M059J (cell line): ENCODE measurements at regions not wholly inside any gene's neighbourhood (a gene's known extent, or its start where the extent isn't known, plus 50 kb on each side); places are given as distances from the start of the nearest gene placed in this dataset.

Experiments
- DNase-seq: peaks from one replicate; pipeline ENCODE4 v3.0.0-alpha.2; 2012; ENCODE audit warnings: low read depth

- DNase-seq: no peak
These were observed 224.1 kb downstream of the ASCL1 start for GRCh38 chr12:103181366-103182152.

- DNase-seq: no peak
These were observed 224.8 kb downstream of the ASCL1 start for GRCh38 chr12:103182299-103182698.

GRCh38 chr12:103196467-103196866 lies 239.0 kb downstream of the ASCL1 start:
- no peak for DNase-seq

- DNase-seq: no peak
These were observed 240.4 kb downstream of the ASCL1 start for GRCh38 chr12:103197725-103198388.

GRCh38 chr12:103198499-103198898 lies 241.0 kb downstream of the ASCL1 start:
- no peak for DNase-seq

GRCh38 chr12:103205906-103206305 lies 248.4 kb downstream of the ASCL1 start:
- DNase-seq: no peak

- no peak for DNase-seq
These were observed 250.5 kb downstream of the ASCL1 start for GRCh38 chr12:103207936-103208335.

- DNase-seq: no peak
These were observed 254.6 kb downstream of the C12orf42 start for GRCh38 chr12:103241184-103241583.

- DNase-seq: no peak
These were observed 251.2 kb downstream of the C12orf42 start for GRCh38 chr12:103244596-103244995.

- no peak for DNase-seq
These were observed 248.2 kb downstream of the C12orf42 start for GRCh38 chr12:103247531-103247930.

GRCh38 chr12:103249607-103250006 lies 246.2 kb downstream of the C12orf42 start:
- DNase-seq: no peak

- no peak for DNase-seq
These were observed 245.3 kb downstream of the C12orf42 start for GRCh38 chr12:103250487-103250886.
